H1 (cell line): ENCODE measurements at regions not wholly inside any gene's neighbourhood (a gene's known extent, or its start where the extent isn't known, plus 50 kb on each side); places are given as distances from the start of the nearest gene placed in this dataset.

Experiments used
- CTCF ChIA-PET: fragments of 300-600 bp; sonication (Branson Sonifier 250); formaldehyde crosslinking; loops from one replicate; lab custom pipeline; 2021; ENCODE audit not compliant: partially characterized antibody; lab: Charles Lee
- POLR2A ChIA-PET: fragments of 300-600 bp; sonication (Branson Sonifier 250); formaldehyde crosslinking; loops from one replicate; lab custom pipeline; 2021; ENCODE audit warnings: inconsistent platforms; ENCODE audit not compliant: partially characterized antibody; lab: Charles Lee
- DNase-seq, 2 experiments: peaks; one replicate each; pipeline versions ENCODE4 v3.0.0 to v3.0.0-alpha.2; 2010 to 2022; ENCODE audit warnings: low spot score in 2 of 2, low read depth in 1 of 2, mixed read lengths in 1 of 2
- FAIRE-seq: peaks from 2 replicates; lab custom pipeline; 2011; peaks lifted over from hg19 to GRCh38; lab: Jason Lieb, UNC
- H2AFZ ChIP-seq: 2 replicates; pipeline ENCODE4 v1.8.1; 2012; ENCODE audit warnings: low read length, inconsistent platforms
- H2AK5ac ChIP-seq: 2 replicates; pipeline ENCODE4 v1.6.1; 2013; ENCODE audit warnings: low read depth, low read length
- H2BK120ac ChIP-seq: replicated peaks from 2 replicates; pipeline ENCODE3; 2013; ENCODE audit warnings: low read depth, low read length, inconsistent platforms
- H2BK12ac ChIP-seq: 2 replicates; pipeline ENCODE4 v1.6.1; 2013; ENCODE audit warnings: low read depth, low read length
- H2BK15ac ChIP-seq: 2 replicates; pipeline ENCODE4 v1.6.1; 2013; ENCODE audit warnings: low read length
- H2BK20ac ChIP-seq: 2 replicates; pipeline ENCODE4 v1.6.1; 2013; ENCODE audit warnings: low read length
- H2BK5ac ChIP-seq: 2 replicates; pipeline ENCODE4 v1.6.1; 2013; ENCODE audit warnings: low read depth, low read length
- H3K14ac ChIP-seq: 2 replicates; pipeline ENCODE4 v1.6.1; 2013; ENCODE audit warnings: inconsistent platforms; ENCODE audit not compliant: insufficient read length
- H3K18ac ChIP-seq: 2 replicates; pipeline ENCODE4 v1.6.1; 2013; ENCODE audit warnings: low read length; ENCODE audit errors: extremely low read depth
- H3K23ac ChIP-seq: 2 replicates; pipeline ENCODE4 v1.6.1; 2013; ENCODE audit warnings: inconsistent platforms; ENCODE audit not compliant: insufficient read length
- H3K23me2 ChIP-seq: 2 replicates; pipeline ENCODE4 v1.6.1; 2013; ENCODE audit warnings: low read depth, low read length
- H3K27ac ChIP-seq: 2 replicates; pipeline ENCODE4 v1.6.1; 2011; ENCODE audit warnings: low read depth, low read length, inconsistent platforms
- H3K27me3 ChIP-seq, 4 experiments: replicated peaks in 1 of 4; 1 replicate in 1 of 4; 2 replicates in 3 of 4; pipeline versions ENCODE4 v1.6.1 to v1.8.1; 2011 to 2013; ENCODE audit warnings: low read length in 3 of 4, mild to moderate bottlenecking in 3 of 4, inconsistent platforms in 2 of 4, mixed read lengths in 2 of 4, moderate library complexity in 1 of 4; ENCODE audit not compliant: control insufficient read depth in 3 of 4, insufficient read depth in 3 of 4; ENCODE audit errors: extremely low read depth in 1 of 4
- H3K36me3 ChIP-seq, 4 experiments: 2 replicates each; pipeline versions ENCODE4 v1.6.1 to v1.8.1; 2011 to 2013; ENCODE audit warnings: mild to moderate bottlenecking in 4 of 4, low read length in 3 of 4, moderate library complexity in 2 of 4, control low read depth in 1 of 4, inconsistent platforms in 1 of 4; ENCODE audit not compliant: insufficient read depth in 4 of 4, control insufficient read depth in 2 of 4
- H3K4ac ChIP-seq: replicated peaks from 2 replicates; pipeline ENCODE3; 2013; ENCODE audit warnings: low read length, low read depth, mixed read lengths, inconsistent platforms; ENCODE audit not compliant: insufficient read length
- H3K4me1 ChIP-seq, 4 experiments: replicated peaks in 1 of 4; 1 replicate in 1 of 4; 2 replicates in 3 of 4; pipeline versions ENCODE4 v1.6.1 to v1.8.1; 2011 to 2013; ENCODE audit warnings: low read length in 3 of 4, inconsistent platforms in 2 of 4, mixed read lengths in 1 of 4; ENCODE audit not compliant: insufficient read depth in 4 of 4, control insufficient read depth in 3 of 4
- H3K4me2 ChIP-seq, 2 experiments: 2 replicates each; pipeline versions ENCODE4 v1.6.1 to v1.8.1; 2011 to 2013; ENCODE audit warnings: low read depth in 2 of 2, low read length in 2 of 2, control low read depth in 1 of 2, inconsistent platforms in 1 of 2, mild to moderate bottlenecking in 1 of 2; ENCODE audit not compliant: insufficient read depth in 1 of 2
- H3K4me3 ChIP-seq, 4 experiments: fragments of 200-600, 300-600 bp in 1 of 4; sonication (generic), shearing (Covaris generic), sonication (Bioruptor Twin) in 1 of 4; 2 replicates each; pipeline versions ENCODE4 v1.5.1 to v1.8.1; 2011 to 2016; ENCODE audit warnings: low read length in 4 of 4, low read depth in 3 of 4, control low read depth in 2 of 4, inconsistent platforms in 2 of 4, mild to moderate bottlenecking in 2 of 4, mixed read lengths in 1 of 4, moderate library complexity in 1 of 4; ENCODE audit not compliant: insufficient read depth in 2 of 4; ENCODE audit errors: extremely low read depth in 1 of 4
- H3K56ac ChIP-seq: replicated peaks from 2 replicates; pipeline ENCODE3; 2013; ENCODE audit warnings: low read depth, mild to moderate bottlenecking, mixed read lengths, low read length, inconsistent platforms; ENCODE audit not compliant: insufficient read length
- H3K79me1 ChIP-seq: 2 replicates; pipeline ENCODE4 v1.6.1; 2013; ENCODE audit warnings: low read depth, low read length, control low read depth
- H3K79me2 ChIP-seq, 2 experiments: 2 replicates each; pipeline versions ENCODE4 v1.6.1 to v1.8.1; 2012 to 2013; ENCODE audit warnings: low read length in 2 of 2, mild to moderate bottlenecking in 2 of 2, inconsistent platforms in 1 of 2; ENCODE audit not compliant: insufficient read depth in 2 of 2, control insufficient read depth in 1 of 2
- H3K9ac ChIP-seq, 4 experiments: replicated peaks in 1 of 4; 1 replicate in 1 of 4; 2 replicates in 3 of 4; pipeline versions ENCODE4 v1.6.1 to v1.8.1; 2011 to 2013; ENCODE audit warnings: low read depth in 3 of 4, low read length in 3 of 4, control low read depth in 2 of 4, mild to moderate bottlenecking in 2 of 4, moderate library complexity in 2 of 4, inconsistent platforms in 1 of 4; ENCODE audit errors: extremely low read depth in 1 of 4
- H3K9me3 ChIP-seq, 2 experiments: 2 replicates each; pipeline versions ENCODE4 v1.6.1 to v1.8.1; 2012 to 2013; ENCODE audit warnings: mild to moderate bottlenecking in 2 of 2, moderate library complexity in 2 of 2, control low read depth in 1 of 2, inconsistent platforms in 1 of 2, low read depth in 1 of 2, low read length in 1 of 2, mixed read lengths in 1 of 2; ENCODE audit not compliant: insufficient read depth in 2 of 2
- H4K20me1 ChIP-seq, 2 experiments: replicated peaks in 1 of 2; 2 replicates each; pipeline versions ENCODE3 to v1.8.1; 2011 to 2013; ENCODE audit warnings: inconsistent platforms in 2 of 2, low read length in 2 of 2, mild to moderate bottlenecking in 1 of 2; ENCODE audit not compliant: insufficient read depth in 2 of 2, control insufficient read depth in 1 of 2
- H4K5ac ChIP-seq: 2 replicates; pipeline ENCODE4 v1.6.1; 2013; ENCODE audit warnings: low read length, low read depth, mixed read lengths, inconsistent platforms; ENCODE audit not compliant: insufficient read length
- H4K8ac ChIP-seq: 2 replicates; pipeline ENCODE4 v1.8.0; 2013; ENCODE audit warnings: mild to moderate bottlenecking, moderate library complexity, low read length, inconsistent platforms; ENCODE audit not compliant: insufficient read depth; ENCODE audit errors: extremely low read depth
- H4K91ac ChIP-seq: replicated peaks from 2 replicates; pipeline ENCODE3; 2013; ENCODE audit warnings: low read length, mixed read lengths, inconsistent platforms; ENCODE audit not compliant: insufficient read length
- ATF2 ChIP-seq: IDR thresholded peaks from 2 replicates; pipeline ENCODE4 v1.6.1; 2012; ENCODE audit warnings: low read length, inconsistent platforms
- CTCF ChIP-seq, 3 experiments: IDR thresholded peaks; 1 replicate in 2 of 3; 2 replicates in 1 of 3; pipeline versions ENCODE4 v1.5.1 to v1.6.1; 2011; ENCODE audit warnings: low read length in 3 of 3, mild to moderate bottlenecking in 3 of 3, inconsistent platforms in 2 of 3, low read depth in 1 of 3, moderate library complexity in 1 of 3; ENCODE audit not compliant: insufficient read depth in 1 of 3; ENCODE audit errors: control extremely low read depth in 1 of 3
- EP300 ChIP-seq, 2 experiments: IDR thresholded peaks; 1 replicate in 1 of 2; 2 replicates in 1 of 2; pipeline ENCODE4 v1.6.1; 2011 to 2012; ENCODE audit warnings: low read depth in 2 of 2, low read length in 2 of 2, mild to moderate bottlenecking in 2 of 2, borderline replicate concordance in 1 of 2, inconsistent platforms in 1 of 2, moderate library complexity in 1 of 2
- POU5F1 ChIP-seq: IDR thresholded peaks from 2 replicates; pipeline ENCODE4 v1.6.1; 2011; ENCODE audit warnings: low read depth, mild to moderate bottlenecking, low read length, moderate library complexity
- RBBP5 ChIP-seq: IDR thresholded peaks from 2 replicates; pipeline ENCODE4 v1.7.1; 2012; ENCODE audit warnings: low read depth, mild to moderate bottlenecking, inconsistent platforms, low read length, moderate library complexity, borderline replicate concordance
- SIRT6 ChIP-seq: IDR thresholded peaks from one replicate; pipeline ENCODE4 v1.7.1; 2012; ENCODE audit warnings: low read length, inconsistent platforms
- SP1 ChIP-seq: IDR thresholded peaks from 2 replicates; pipeline ENCODE4 v1.6.1; 2011; ENCODE audit warnings: low read depth, low read length
- TAF1 ChIP-seq: IDR thresholded peaks from 2 replicates; pipeline ENCODE4 v1.6.1; 2011; ENCODE audit warnings: mild to moderate bottlenecking, low read depth, low read length
- WGBS, 2 experiments: shearing (Covaris generic) in 1 of 2; methylation state at CpG; one replicate each; pipeline versions ENCODE4 v1.1.6 to v1.1.7; 2013 to 2015; ENCODE audit warnings: low lambda C conversion rate in 2 of 2, mixed read lengths in 2 of 2, inconsistent platforms in 1 of 2, low coverage in 1 of 2, missing lambda C conversion rate in 1 of 2; ENCODE audit not compliant: insufficient replicate concordance in 2 of 2, insufficient coverage in 1 of 2, insufficient read length in 1 of 2; ENCODE audit errors: extremely low coverage in 1 of 2, missing lambda C conversion rate in 1 of 2; 5-methylcytosine and 5-hydroxymethylcytosine counted together

DNA sequence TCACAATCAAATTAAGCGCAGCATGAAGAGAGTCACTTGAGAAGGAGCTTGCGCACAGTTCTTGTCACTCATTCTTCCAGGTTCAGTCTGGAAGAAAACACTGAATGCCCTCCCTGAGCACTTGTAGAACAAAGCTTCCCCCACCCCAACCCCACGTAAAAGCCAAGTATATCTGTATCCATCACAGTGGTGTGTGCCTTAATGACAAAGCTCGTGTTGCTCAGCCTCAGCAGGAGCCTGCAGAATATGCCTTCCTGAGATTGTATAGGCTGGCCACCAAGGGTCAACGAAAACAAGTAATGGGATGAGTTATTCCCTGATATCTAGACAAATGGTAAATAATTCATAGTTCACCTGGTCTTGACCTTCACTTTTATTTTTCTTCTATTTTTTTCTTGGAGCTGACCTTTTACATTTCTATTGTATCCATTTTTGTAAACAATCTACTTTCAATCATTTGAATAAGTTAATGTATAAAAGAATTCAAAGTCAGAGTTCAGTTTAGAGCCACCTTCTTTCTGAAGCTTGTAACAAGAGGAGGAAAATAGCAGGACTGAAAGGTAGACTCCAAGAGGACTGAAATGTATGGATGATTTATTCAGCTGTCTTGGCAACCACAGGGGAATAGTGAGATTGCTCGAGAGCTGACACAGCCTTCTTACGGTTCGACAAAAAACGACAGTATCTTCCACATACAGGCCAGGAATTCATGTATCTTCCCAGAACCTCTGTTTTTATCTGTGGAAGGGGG, 405.5 kb upstream of the TPM1 start:
- ChIA-PET POLR2A (interaction anchor here (1.6 kb wide), 1 partner anchor 411 kb away, joined by 4 read pairs; no protein-coding TSS in a partner anchor), CTCF (interaction anchor here (1.2 to 2.1 kb wide), 2 partner anchors 12 kb away, joined by 4 to 6 read pairs; no protein-coding TSS in a partner anchor)
- Histone ChIP-seq H2BK20ac (no peak overlapping the region), H3K79me2 (no peaks in the 10 kb centered on the region), H3K18ac (no peak overlapping the region), H3K4me1 (peaks cover 0 to 13% (median 5%) of the 10 kb centered on the region in 4 experiments; a peak in 5 of 7 replicates), H3K4ac (no peak overlapping the region), H2BK5ac (no peak overlapping the region; the same call in 1 of the 2 replicates), H3K27ac (no peak overlapping the region), H3K79me1 (no peaks in the 10 kb centered on the region), H3K9ac (no peak overlapping the region), H2BK120ac (no peak overlapping the region), H3K27me3 (no peaks in the 10 kb centered on the region), H3K23ac (no peak overlapping the region), H3K36me3 (no peaks in the 10 kb centered on the region; a peak in 1 of 8 replicates), H2BK12ac (no peak overlapping the region; the same call in 1 of the 2 replicates), H3K14ac (no peak overlapping the region), H4K20me1 (no peaks in the 10 kb centered on the region), H4K5ac (no peak overlapping the region), H3K4me2 (peak overlapping the region; percentile 26 to 66; a peak in 3 of 4 replicates), H3K23me2 (no peaks in the 10 kb centered on the region), H3K4me3 (no peak overlapping the region), H4K8ac (no peak overlapping the region), H2AK5ac (no peak overlapping the region), H2BK15ac (no peak overlapping the region), H3K56ac (no peak overlapping the region), H4K91ac (no peak overlapping the region), H2AFZ (no peak overlapping the region), H3K9me3 (no peaks in the 10 kb centered on the region)
- no peak for DNase-seq
- no peak for FAIRE-seq
- WGBS, 2 experiments: 57% methylated on average over 9 of the region's 9 CpGs; no CpG with 5 or more reads in 1 of the 2 experiments
- TF ChIP-seq ATF2 (no peak), EP300 (IDR thresholded peaks at IDR 0.05; ENCODE audit: borderline replicate concordance in 1 of 2, low read depth in 2 of 2, low read length in 2 of 2) (no peak), RBBP5 (no peak), SIRT6 (no peak), TAF1 (no peak), SP1 (no peak), POU5F1 (no peak), CTCF (IDR thresholded peaks at IDR 0.05; ENCODE audit: control extremely low read depth in 1 of 3, insufficient read depth in 1 of 3, low read depth in 1 of 3, low read length in 3 of 3) (no peak)
